ENCODE measurements at regions not wholly inside any gene's neighbourhood (a gene's known extent, or its start where the extent isn't known, plus 50 kb on each side); places are given as distances from the start of the nearest gene placed in this dataset.

GRCh38 chr2:129620411-129620810 lies 359.1 kb upstream of the RAB6C start:
- TF ChIP-seq CTCF (IDR thresholded peaks at IDR 0.05) = no peak
- TF ChIP-seq POLR2A (IDR thresholded peaks at IDR 0.05) = no peak
- TF ChIP-seq EP300 (IDR thresholded peaks at IDR 0.05) = no peak
- TF ChIP-seq POLR2AphosphoS5 (IDR thresholded peaks at IDR 0.05) = no peak

All from gastroesophageal sphincter (tissue), 3 donors.